ENCODE measurements at regions not wholly inside any gene's neighbourhood (a gene's known extent, or its start where the extent isn't known, plus 50 kb on each side); places are given as distances from the start of the nearest gene placed in this dataset.

DNA sequence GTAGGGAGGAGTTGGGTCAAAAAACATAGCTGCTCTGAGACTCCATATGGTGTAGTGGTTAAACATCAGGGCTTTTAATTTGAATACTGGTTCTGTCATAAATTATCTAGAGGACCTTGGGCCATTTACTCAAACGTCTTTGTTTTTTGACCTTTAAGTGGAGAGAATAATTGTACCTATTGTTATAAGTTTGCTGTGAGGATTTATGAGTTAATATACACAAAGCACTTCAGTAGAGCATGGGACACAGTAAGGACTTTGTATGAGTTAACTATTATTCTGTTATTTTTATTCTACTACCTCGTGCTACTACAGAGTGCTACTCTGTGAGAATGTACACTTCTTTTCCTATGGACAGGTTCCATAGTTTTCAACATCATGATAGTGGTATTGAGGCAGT lies 123.7 kb upstream of the TNC start:
- POLR2A ChIA-PET: no interaction called here

DNA sequence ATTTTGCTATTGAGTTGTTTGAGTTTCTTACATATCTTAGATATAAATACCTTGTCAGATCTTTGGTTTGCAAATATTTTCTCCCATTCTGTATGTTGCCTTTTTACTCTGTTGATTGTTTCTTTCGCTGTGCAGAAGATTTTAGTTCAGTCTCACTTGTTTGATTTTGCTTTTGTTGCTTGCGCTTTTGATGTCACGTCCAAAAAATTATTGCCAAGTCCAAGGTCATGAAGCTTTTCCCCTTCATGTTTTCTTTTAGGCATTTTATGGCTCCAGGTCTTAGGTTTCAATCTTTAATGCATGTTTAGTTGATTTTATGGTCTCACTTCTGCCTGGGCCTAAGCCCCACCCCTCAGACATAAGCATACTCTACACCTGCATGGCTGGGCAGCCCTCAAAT lies 131.5 kb upstream of the TNC start:
- CTCF ChIA-PET: no interaction called here
- peak overlapping the region in 1 of 2 experiments; percentile 96; a peak in 3 of 4 replicates for H3K27ac ChIP-seq (ENCODE audit: low read depth in 2 of 2, low read length in 1 of 2)

More for the DNA sequence above, 123.7 kb upstream of the TNC start:
- Histone ChIP-seq H2AFZ (ENCODE audit: low read depth) (no peak overlapping the region), H3K79me2 (ENCODE audit: insufficient read depth) (no peaks in the 10 kb centered on the region), H3K4me2 (no peak overlapping the region), H3K9me2 (no peaks in the 10 kb centered on the region), H3K36me3 (replicated peaks in 1 of 2; ENCODE audit: control insufficient read depth in 1 of 2, insufficient read depth in 2 of 2, low read length in 1 of 2) (no peaks in the 10 kb centered on the region), H3K4me3 (ENCODE audit: low read depth in 2 of 2, low read length in 1 of 2) (no peak overlapping the region), H3K9ac (no peak overlapping the region), H3K27me3 (ENCODE audit: insufficient read depth) (no peaks in the 10 kb centered on the region), H4K20me1 (ENCODE audit: insufficient read depth) (no peaks in the 10 kb centered on the region), H3K4me1 (ENCODE audit: control insufficient read depth in 1 of 2, insufficient read depth in 2 of 2, low read depth in 1 of 2, low read length in 1 of 2) (no peaks in the 10 kb centered on the region; a peak in 1 of 4 replicates), H3K9me3 (no peaks in the 10 kb centered on the region), H3K27ac (ENCODE audit: low read depth in 2 of 2, low read length in 1 of 2) (no peak overlapping the region), H3F3A (replicated peaks; ENCODE audit: insufficient read depth) (no peaks in the 10 kb centered on the region)
- DNase-seq: no peak
- CTCF ChIA-PET: no interaction called here
- TF ChIP-seq RFX5 (IDR thresholded peaks at IDR 0.05; ENCODE audit: low read length): no peak
- TF ChIP-seq EZH2phosphoT487 (IDR thresholded peaks at IDR 0.05; ENCODE audit: borderline replicate concordance, low read depth): no peak
- no peak for TF ChIP-seq TCF12 (IDR thresholded peaks at IDR 0.05)
- no peak for TF ChIP-seq GATA2 (CRISPR knock-in tag; IDR thresholded peaks at IDR 0.05)
- no peak for TF ChIP-seq RXRA (IDR thresholded peaks at IDR 0.05; ENCODE audit: borderline replicate concordance, low read depth)
- no peak for TF ChIP-seq MXI1 (IDR thresholded peaks at IDR 0.05; ENCODE audit: low read depth, low read length)
- TF ChIP-seq, protein P1, sequence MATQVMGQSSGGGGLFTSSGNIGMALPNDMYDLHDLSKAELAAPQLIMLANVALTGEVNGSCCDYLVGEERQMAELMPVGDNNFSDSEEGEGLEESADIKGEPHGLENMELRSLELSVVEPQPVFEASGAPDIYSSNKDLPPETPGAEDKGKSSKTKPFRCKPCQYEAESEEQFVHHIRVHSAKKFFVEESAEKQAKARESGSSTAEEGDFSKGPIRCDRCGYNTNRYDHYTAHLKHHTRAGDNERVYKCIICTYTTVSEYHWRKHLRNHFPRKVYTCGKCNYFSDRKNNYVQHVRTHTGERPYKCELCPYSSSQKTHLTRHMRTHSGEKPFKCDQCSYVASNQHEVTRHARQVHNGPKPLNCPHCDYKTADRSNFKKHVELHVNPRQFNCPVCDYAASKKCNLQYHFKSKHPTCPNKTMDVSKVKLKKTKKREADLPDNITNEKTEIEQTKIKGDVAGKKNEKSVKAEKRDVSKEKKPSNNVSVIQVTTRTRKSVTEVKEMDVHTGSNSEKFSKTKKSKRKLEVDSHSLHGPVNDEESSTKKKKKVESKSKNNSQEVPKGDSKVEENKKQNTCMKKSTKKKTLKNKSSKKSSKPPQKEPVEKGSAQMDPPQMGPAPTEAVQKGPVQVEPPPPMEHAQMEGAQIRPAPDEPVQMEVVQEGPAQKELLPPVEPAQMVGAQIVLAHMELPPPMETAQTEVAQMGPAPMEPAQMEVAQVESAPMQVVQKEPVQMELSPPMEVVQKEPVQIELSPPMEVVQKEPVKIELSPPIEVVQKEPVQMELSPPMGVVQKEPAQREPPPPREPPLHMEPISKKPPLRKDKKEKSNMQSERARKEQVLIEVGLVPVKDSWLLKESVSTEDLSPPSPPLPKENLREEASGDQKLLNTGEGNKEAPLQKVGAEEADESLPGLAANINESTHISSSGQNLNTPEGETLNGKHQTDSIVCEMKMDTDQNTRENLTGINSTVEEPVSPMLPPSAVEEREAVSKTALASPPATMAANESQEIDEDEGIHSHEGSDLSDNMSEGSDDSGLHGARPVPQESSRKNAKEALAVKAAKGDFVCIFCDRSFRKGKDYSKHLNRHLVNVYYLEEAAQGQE (IDR thresholded peaks at IDR 0.05; ENCODE audit: low read depth, low read length): no peak
- no peak for TF ChIP-seq FOSL2 (IDR thresholded peaks at IDR 0.05; ENCODE audit: borderline replicate concordance, low read depth)
- WGBS (ENCODE audit: low lambda C conversion rate): 62% methylated on average over 2 of the region's 2 CpGs

More for the DNA sequence above, 131.5 kb upstream of the TNC start:
- WGBS (ENCODE audit: low lambda C conversion rate): 97% methylated on average over 3 of the region's 3 CpGs
- no peaks in the 10 kb centered on the region for H3K27me3 ChIP-seq (ENCODE audit: insufficient read depth)
- peaks cover 0 to 7% of the 10 kb centered on the region in 2 experiments for H3K36me3 ChIP-seq (replicated peaks in 1 of 2; ENCODE audit: control insufficient read depth in 1 of 2, insufficient read depth in 2 of 2, low read length in 1 of 2)
- no peak overlapping the region for H3K4me3 ChIP-seq (ENCODE audit: low read depth in 2 of 2, low read length in 1 of 2)
- no peaks in the 10 kb centered on the region for H3K79me2 ChIP-seq (ENCODE audit: insufficient read depth)
- no peaks in the 10 kb centered on the region for H4K20me1 ChIP-seq (ENCODE audit: insufficient read depth)
- TF ChIP-seq YY1 (IDR thresholded peaks at IDR 0.05; ENCODE audit: low read depth): no peak
- TF ChIP-seq JUND (IDR thresholded peaks at IDR 0.05): no peak
- no peak for TF ChIP-seq SIN3A (IDR thresholded peaks at IDR 0.05; ENCODE audit: borderline replicate concordance, low read depth, low read length)
- TF ChIP-seq EP300 (IDR thresholded peaks at IDR 0.05; ENCODE audit: borderline replicate concordance in 1 of 2, low read depth in 1 of 2, low read length in 1 of 2): no peak
- no peak for TF ChIP-seq SMC3 (IDR thresholded peaks at IDR 0.05; ENCODE audit: low read depth, low read length)
- no peak for TF ChIP-seq TAF1 (IDR thresholded peaks at IDR 0.05; ENCODE audit: borderline replicate concordance, low read depth, low read length)
- TF ChIP-seq, protein P2, sequence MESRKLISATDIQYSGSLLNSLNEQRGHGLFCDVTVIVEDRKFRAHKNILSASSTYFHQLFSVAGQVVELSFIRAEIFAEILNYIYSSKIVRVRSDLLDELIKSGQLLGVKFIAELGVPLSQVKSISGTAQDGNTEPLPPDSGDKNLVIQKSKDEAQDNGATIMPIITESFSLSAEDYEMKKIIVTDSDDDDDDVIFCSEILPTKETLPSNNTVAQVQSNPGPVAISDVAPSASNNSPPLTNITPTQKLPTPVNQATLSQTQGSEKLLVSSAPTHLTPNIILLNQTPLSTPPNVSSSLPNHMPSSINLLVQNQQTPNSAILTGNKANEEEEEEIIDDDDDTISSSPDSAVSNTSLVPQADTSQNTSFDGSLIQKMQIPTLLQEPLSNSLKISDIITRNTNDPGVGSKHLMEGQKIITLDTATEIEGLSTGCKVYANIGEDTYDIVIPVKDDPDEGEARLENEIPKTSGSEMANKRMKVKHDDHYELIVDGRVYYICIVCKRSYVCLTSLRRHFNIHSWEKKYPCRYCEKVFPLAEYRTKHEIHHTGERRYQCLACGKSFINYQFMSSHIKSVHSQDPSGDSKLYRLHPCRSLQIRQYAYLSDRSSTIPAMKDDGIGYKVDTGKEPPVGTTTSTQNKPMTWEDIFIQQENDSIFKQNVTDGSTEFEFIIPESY (IDR thresholded peaks at IDR 0.05; ENCODE audit: borderline replicate concordance, low read depth): no peak
- TF ChIP-seq, protein P3, sequence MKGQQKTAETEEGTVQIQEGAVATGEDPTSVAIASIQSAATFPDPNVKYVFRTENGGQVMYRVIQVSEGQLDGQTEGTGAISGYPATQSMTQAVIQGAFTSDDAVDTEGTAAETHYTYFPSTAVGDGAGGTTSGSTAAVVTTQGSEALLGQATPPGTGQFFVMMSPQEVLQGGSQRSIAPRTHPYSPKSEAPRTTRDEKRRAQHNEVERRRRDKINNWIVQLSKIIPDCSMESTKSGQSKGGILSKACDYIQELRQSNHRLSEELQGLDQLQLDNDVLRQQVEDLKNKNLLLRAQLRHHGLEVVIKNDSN (IDR thresholded peaks at IDR 0.05; ENCODE audit: borderline replicate concordance, low read depth): no peak
- no peak overlapping the region for H3K9ac ChIP-seq
- peaks cover 0 to 9% of the 10 kb centered on the region in 2 experiments; a peak in 2 of 4 replicates for H3K4me1 ChIP-seq (ENCODE audit: control insufficient read depth in 1 of 2, insufficient read depth in 2 of 2, low read depth in 1 of 2, low read length in 1 of 2)
- no peak overlapping the region for H3K4me2 ChIP-seq
- H3K9me2 ChIP-seq: no peaks in the 10 kb centered on the region
- H3F3A ChIP-seq (replicated peaks; ENCODE audit: insufficient read depth): peaks cover 14% of the 10 kb centered on the region
- H3K9me3 ChIP-seq: 0 out of 2 replicates have a peak, but pooled peaks cover 4% of the 10 kb centered on the region
- H2AFZ ChIP-seq (ENCODE audit: low read depth): no peak overlapping the region
- POLR2A ChIA-PET: no interaction called here
- no peak for DNase-seq

Measured in SK-N-SH (cell line).